ENCODE measurements at regions not wholly inside any gene's neighbourhood (a gene's known extent, or its start where the extent isn't known, plus 50 kb on each side); places are given as distances from the start of the nearest gene placed in this dataset.
"Not testable (repeated sequence)": the region's sequence is repeated elsewhere in the genome, so short reads cannot be mapped to it uniquely, and the experiment has no call there.

- TF ChIP-seq ZNF274 (IDR thresholded peaks at IDR 0.05; ENCODE audit: low read depth, low read length); YY1 (IDR thresholded peaks at IDR 0.05; ENCODE audit: insufficient read depth, insufficient read length): not testable (repeated sequence)
These were observed 698.8 kb upstream of the AADAT start for GRCh38 chr4:170788540-170789051.

All from NT2/D1 (cell line).